OCI-LY3 (cell line): ENCODE measurements at regions not wholly inside any gene's neighbourhood (a gene's known extent, or its start where the extent isn't known, plus 50 kb on each side); places are given as distances from the start of the nearest gene placed in this dataset.

Source experiments
- CTCF ChIP-seq: fragments of 200-600, 300-600 bp; sonication (generic); IDR thresholded peaks from 2 replicates; pipeline ENCODE4 v1.5.1; 2014; ENCODE audit warnings: antibody characterized with exemption, low read length, low read depth
- EZH2phosphoT487 ChIP-seq: fragments of 200-600 bp; shearing (Covaris generic); IDR thresholded peaks from 2 replicates; pipeline ENCODE4 v1.6.1; 2018; ENCODE audit warnings: antibody characterized with exemption, mixed run types, low read depth

- TF ChIP-seq CTCF (no peak), EZH2phosphoT487 (no peak)
Observed at GRCh38 chr16:52657924-52658323, 111.0 kb upstream of the TOX3 start.
